HG03457 (cell line): ENCODE measurements at regions not wholly inside any gene's neighbourhood (a gene's known extent, or its start where the extent isn't known, plus 50 kb on each side); places are given as distances from the start of the nearest gene placed in this dataset.

Experiments used
- ATAC-seq: cut with Tn5 transposase; IDR thresholded peaks from one replicate; pipeline ENCODE4 v1.9.1; 2021; ENCODE audit warnings: moderate number of reproducible peaks; ENCODE audit not compliant: unreplicated experiment

- ATAC-seq = no peak
Measured at GRCh38 chr16:87075319-87075860, 241.8 kb downstream of the C16orf95 start.

GRCh38 chr16:87076331-87076949 is 240.8 kb downstream of the C16orf95 start:
- no peak for ATAC-seq

GRCh38 chr16:87076950-87077749 is 240.0 kb downstream of the C16orf95 start:
- ATAC-seq = no peak

- ATAC-seq = no peak
Measured at GRCh38 chr16:87077750-87078127, 239.5 kb downstream of the C16orf95 start.

- ATAC-seq = no peak
Measured at GRCh38 chr16:87080571-87081167, 236.5 kb downstream of the C16orf95 start.

GRCh38 chr16:87085441-87085840 is 231.8 kb downstream of the C16orf95 start:
- no peak for ATAC-seq

- no peak for ATAC-seq
Measured at GRCh38 chr16:87086156-87086555, 231.0 kb downstream of the C16orf95 start.

GRCh38 chr16:87086575-87086974 is 230.6 kb downstream of the C16orf95 start:
- no peak for ATAC-seq

- no peak for ATAC-seq
Measured at GRCh38 chr16:87092958-87093357, 224.2 kb downstream of the C16orf95 start.

- no peak for ATAC-seq
Measured at GRCh38 chr16:87093804-87094555, 223.2 kb downstream of the C16orf95 start.

GRCh38 chr16:87094556-87094865 is 222.7 kb downstream of the C16orf95 start:
- no peak for ATAC-seq

- ATAC-seq = no peak
Measured at GRCh38 chr16:87095271-87095670, 221.9 kb downstream of the C16orf95 start.

GRCh38 chr16:87096746-87097333 is 220.4 kb downstream of the C16orf95 start:
- no peak for ATAC-seq

- no peak for ATAC-seq
Measured at GRCh38 chr16:87098361-87098760, 218.8 kb downstream of the C16orf95 start.

- ATAC-seq = no peak
Measured at GRCh38 chr16:87098976-87099720, 218.0 kb downstream of the C16orf95 start.

- no peak for ATAC-seq
Measured at GRCh38 chr16:87100306-87101058, 216.7 kb downstream of the C16orf95 start.

- no peak for ATAC-seq
Measured at GRCh38 chr16:87101903-87102302, 215.3 kb downstream of the C16orf95 start.

- no peak for ATAC-seq
Measured at GRCh38 chr16:87107201-87107600, 210.0 kb downstream of the C16orf95 start.

GRCh38 chr16:87108278-87108677 is 208.9 kb downstream of the C16orf95 start:
- ATAC-seq = no peak
